OCI-LY7 (cell line): ENCODE measurements at regions not wholly inside any gene's neighbourhood (a gene's known extent, or its start where the extent isn't known, plus 50 kb on each side); places are given as distances from the start of the nearest gene placed in this dataset.
A peak's percentile ranks its signal among the peaks of the same experiment; 100 is the strongest.

ENCODE experiments used
- BruUV-seq: library from RNA; stranded (reverse); fragments of 400-500 nt; replicated peaks from 2 replicates; lab custom pipeline; 2021; lab: Mats Ljungman, UMichigan
- CTCF ChIA-PET: fragments of 300-600 bp; sonication (Branson Sonifier 250); formaldehyde crosslinking; loops from one replicate; lab custom pipeline; 2022; ENCODE audit warnings: antibody characterized with exemption; ENCODE audit not compliant: unreplicated experiment; lab: Charles Lee
- POLR2A ChIA-PET: fragments of 300-600 bp; sonication (Branson Sonifier 250); formaldehyde crosslinking; loops from one replicate; lab custom pipeline; 2022; ENCODE audit warnings: antibody characterized with exemption; lab: Charles Lee
- DNase-seq: peaks from one replicate; pipeline ENCODE4 v3.0.0-alpha.2; 2015; ENCODE audit warnings: low spot score
- H2AFZ ChIP-seq: fragments of 200-600 bp; sonication (generic), shearing (Covaris generic); 2 replicates; pipeline ENCODE4 v1.6.1; 2014; ENCODE audit warnings: mild to moderate bottlenecking, antibody characterized with exemption, low read length, moderate library complexity
- H3K27ac ChIP-seq: fragments of 200-600 bp; sonication (generic); 2 replicates; pipeline ENCODE4 v1.5.1; 2014; ENCODE audit warnings: mixed run types, low read depth, mild to moderate bottlenecking, moderate library complexity, low read length, inconsistent platforms; ENCODE audit not compliant: poor library complexity, severe bottlenecking
- H3K36me3 ChIP-seq: fragments of 200-600 bp; sonication (generic); 2 replicates; pipeline ENCODE4 v1.6.1; 2014; ENCODE audit warnings: mild to moderate bottlenecking, antibody characterized with exemption, low read length, moderate library complexity, mixed read lengths; ENCODE audit not compliant: insufficient read depth
- H3K4me1 ChIP-seq: fragments of 200-600 bp; sonication (generic); 2 replicates; pipeline ENCODE4 v1.5.1; 2014; ENCODE audit warnings: mild to moderate bottlenecking, low read length; ENCODE audit not compliant: insufficient read depth, poor library complexity, severe bottlenecking
- H3K4me2 ChIP-seq: fragments of 200-600 bp; sonication (generic); 2 replicates; pipeline ENCODE4 v1.6.1; 2014; ENCODE audit warnings: mild to moderate bottlenecking, low read length
- H3K4me3 ChIP-seq: fragments of 200-600 bp; sonication (generic); 2 replicates; pipeline ENCODE4 v1.5.1; 2014; ENCODE audit warnings: mild to moderate bottlenecking, low read depth, low read length; ENCODE audit not compliant: poor library complexity, severe bottlenecking
- H3K79me2 ChIP-seq: fragments of 200-600 bp; sonication (generic); 2 replicates; pipeline ENCODE4 v1.6.1; 2016; ENCODE audit warnings: low read depth, mild to moderate bottlenecking, low read length, moderate library complexity, mixed read lengths; ENCODE audit not compliant: insufficient read depth
- H3K9me2 ChIP-seq: fragments of 200-600 bp; sonication (generic); 2 replicates; pipeline ENCODE4 v1.6.1; 2016; ENCODE audit warnings: mild to moderate bottlenecking, low read length, mixed read lengths; ENCODE audit not compliant: insufficient read depth
- H3K9me3 ChIP-seq: fragments of 200-600 bp; sonication (generic); 2 replicates; pipeline ENCODE4 v1.6.1; 2014; ENCODE audit warnings: mild to moderate bottlenecking, mixed run types, low read length, mixed read lengths
- H4K20me1 ChIP-seq: fragments of 200-600 bp; sonication (generic); 2 replicates; pipeline ENCODE4 v1.6.1; 2014; ENCODE audit warnings: mild to moderate bottlenecking, antibody characterized with exemption, low read length, moderate library complexity, mixed read lengths; ENCODE audit not compliant: insufficient read depth
- EZH2phosphoT487 ChIP-seq: fragments of 200-600 bp; sonication (generic); IDR thresholded peaks from 2 replicates; pipeline ENCODE4 v1.6.1; 2018; ENCODE audit warnings: low read depth, borderline replicate concordance, mild to moderate bottlenecking, mixed run types, antibody characterized with exemption, low read length, moderate library complexity, mixed read lengths
- intact Hi-C: fragments of 100-400 bp; cut with micrococcal nuclease; formaldehyde crosslinking; loops from one replicate; pipeline ENCODE4 v1.10.0; 2022; ENCODE audit not compliant: unreplicated experiment
- TF ChIP-seq, protein P1 (sequence below): fragments of 200-600 bp; sonication (generic); conservative IDR thresholded peaks from 2 replicates; pipeline ENCODE4 v1.5.1; 2014; ENCODE audit warnings: mild to moderate bottlenecking, antibody characterized with exemption, low read length, moderate library complexity, mixed read lengths

DNA sequence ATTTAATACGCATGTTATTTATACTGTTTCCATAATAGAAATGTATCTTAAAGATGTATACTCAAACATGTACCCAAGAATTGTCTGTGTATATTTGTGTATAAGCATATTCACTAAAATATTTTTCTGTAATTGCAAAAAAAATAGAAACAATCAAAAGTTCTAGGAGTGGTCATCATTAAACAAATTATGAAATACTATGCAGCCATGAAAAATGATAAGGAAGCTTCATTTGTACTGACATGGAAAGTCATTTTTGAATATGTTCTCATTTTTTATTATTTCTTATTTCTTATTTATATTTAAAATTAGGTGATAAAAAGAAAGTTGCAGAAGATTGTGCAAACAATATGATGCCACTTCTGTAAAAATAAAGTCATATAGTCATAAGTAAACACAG lies 400.0 kb upstream of the AUTS2 start:
- DNase-seq, result no peak
- ChIA-PET POLR2A (interaction anchor here (1.5 kb wide), 1 partner anchor 8 kb away, joined by 4 read pairs; no protein-coding TSS in a partner anchor), CTCF (no interaction called here)
- TF ChIP-seq EZH2phosphoT487, result no peak
- TF ChIP-seq, protein P1, sequence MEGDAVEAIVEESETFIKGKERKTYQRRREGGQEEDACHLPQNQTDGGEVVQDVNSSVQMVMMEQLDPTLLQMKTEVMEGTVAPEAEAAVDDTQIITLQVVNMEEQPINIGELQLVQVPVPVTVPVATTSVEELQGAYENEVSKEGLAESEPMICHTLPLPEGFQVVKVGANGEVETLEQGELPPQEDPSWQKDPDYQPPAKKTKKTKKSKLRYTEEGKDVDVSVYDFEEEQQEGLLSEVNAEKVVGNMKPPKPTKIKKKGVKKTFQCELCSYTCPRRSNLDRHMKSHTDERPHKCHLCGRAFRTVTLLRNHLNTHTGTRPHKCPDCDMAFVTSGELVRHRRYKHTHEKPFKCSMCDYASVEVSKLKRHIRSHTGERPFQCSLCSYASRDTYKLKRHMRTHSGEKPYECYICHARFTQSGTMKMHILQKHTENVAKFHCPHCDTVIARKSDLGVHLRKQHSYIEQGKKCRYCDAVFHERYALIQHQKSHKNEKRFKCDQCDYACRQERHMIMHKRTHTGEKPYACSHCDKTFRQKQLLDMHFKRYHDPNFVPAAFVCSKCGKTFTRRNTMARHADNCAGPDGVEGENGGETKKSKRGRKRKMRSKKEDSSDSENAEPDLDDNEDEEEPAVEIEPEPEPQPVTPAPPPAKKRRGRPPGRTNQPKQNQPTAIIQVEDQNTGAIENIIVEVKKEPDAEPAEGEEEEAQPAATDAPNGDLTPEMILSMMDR, result no peak
- Histone ChIP-seq H3K79me2 (no peaks in the 10 kb centered on the region), H3K27ac (no peak overlapping the region), H3K36me3 (no peaks in the 10 kb centered on the region), H3K9me2 (no peaks in the 10 kb centered on the region), H3K4me2 (no peak overlapping the region), H3K4me3 (no peak overlapping the region), H3K4me1 (peaks cover 13% of the 10 kb centered on the region), H4K20me1 (no peaks in the 10 kb centered on the region), H2AFZ (no peak overlapping the region), H3K9me3 (no peaks in the 10 kb centered on the region; the same call in 1 of the 2 replicates)
- intact Hi-C loops, result no loop called here
- BruUV-seq, result no TSS peak

DNA sequence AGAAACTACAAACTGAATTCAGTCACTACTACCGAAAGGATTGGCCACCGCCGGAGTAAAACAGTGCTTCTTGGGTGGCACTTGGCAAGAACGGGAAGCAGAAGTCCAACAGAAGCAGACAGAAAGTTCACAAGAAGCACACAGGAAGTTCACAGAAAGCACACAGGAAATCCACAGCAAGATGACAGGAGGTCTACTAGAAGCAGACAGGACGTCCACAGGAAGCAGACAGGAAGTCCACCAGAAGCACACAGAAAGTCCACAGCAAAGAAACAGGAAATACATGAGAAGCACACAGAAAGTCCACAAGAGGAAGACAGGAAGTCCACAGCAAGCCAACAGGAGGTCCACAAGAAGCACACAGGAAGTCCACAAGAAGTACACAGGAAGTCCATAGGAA lies 399.2 kb upstream of the AUTS2 start:
- H3K4me3 ChIP-seq, result no peak overlapping the region

DNA sequence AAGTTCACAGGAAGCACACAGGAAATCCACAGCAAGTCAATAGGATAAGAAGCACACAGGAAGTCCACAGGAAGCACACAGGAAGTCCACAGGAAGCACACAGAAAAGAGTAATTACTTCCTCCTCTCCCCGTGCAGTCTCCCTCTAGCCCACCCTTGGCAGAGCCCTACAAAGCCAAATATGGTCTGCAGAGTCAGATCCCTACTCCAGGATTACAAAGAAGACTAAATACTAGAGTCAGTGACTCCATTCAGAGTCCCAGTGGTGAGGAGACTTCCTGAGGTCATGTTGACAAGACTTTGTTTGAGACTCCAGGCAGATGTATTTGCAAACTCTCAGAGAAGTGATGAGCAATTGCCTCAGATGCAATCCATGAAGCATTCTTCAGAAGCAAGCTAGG lies 398.6 kb upstream of the AUTS2 start:
- no peaks in the 10 kb centered on the region for H3K36me3 ChIP-seq
- peak; percentile 28 for DNase-seq
- ChIA-PET CTCF (interaction anchor here (0.6 kb wide), 1 partner anchor 12 kb away, joined by 3 read pairs; no protein-coding TSS in a partner anchor), POLR2A (no interaction called here)
- BruUV-seq, result no TSS peak
- H3K27ac ChIP-seq, result peak overlapping the region; percentile 41
- H4K20me1 ChIP-seq, result no peaks in the 10 kb centered on the region
- H3K79me2 ChIP-seq, result no peaks in the 10 kb centered on the region
- TF ChIP-seq EZH2phosphoT487, result no peak
- TF ChIP-seq, protein P1, result no peak
- no peaks in the 10 kb centered on the region; the same call in 1 of the 2 replicates for H3K9me3 ChIP-seq
- peaks cover 13% of the 10 kb centered on the region for H3K4me1 ChIP-seq
- H3K9me2 ChIP-seq, result no peaks in the 10 kb centered on the region
- H2AFZ ChIP-seq, result no peak overlapping the region
- H3K4me2 ChIP-seq, result peak overlapping the region; percentile 34
- H3K4me3 ChIP-seq, result no peak overlapping the region
- intact Hi-C loops, result loop anchor here (10.0 kb wide), 1 partner anchor 735 kb away; no protein-coding TSS in a partner anchor

More for the DNA sequence above, 399.2 kb upstream of the AUTS2 start:
- ChIA-PET POLR2A (interaction anchor here (1.5 kb wide), 1 partner anchor 9 kb away, joined by 4 read pairs; no protein-coding TSS in a partner anchor), CTCF (no interaction called here)
- peak overlapping the region; percentile 34 for H3K4me2 ChIP-seq
- H2AFZ ChIP-seq, result no peak overlapping the region; the same call in 1 of the 2 replicates
- H3K9me3 ChIP-seq, result no peaks in the 10 kb centered on the region; the same call in 1 of the 2 replicates
- peaks cover 13% of the 10 kb centered on the region for H3K4me1 ChIP-seq
- intact Hi-C loops, result no loop called here
- H3K36me3 ChIP-seq, result no peaks in the 10 kb centered on the region
- no peaks in the 10 kb centered on the region for H3K79me2 ChIP-seq
- no peaks in the 10 kb centered on the region for H4K20me1 ChIP-seq
- DNase-seq, result peak; percentile 59
- no peaks in the 10 kb centered on the region for H3K9me2 ChIP-seq
- no TSS peak for BruUV-seq
- TF ChIP-seq, protein P1, result no peak
- no peak for TF ChIP-seq EZH2phosphoT487
- H3K27ac ChIP-seq, result peak overlapping the region; percentile 41
